Epithelial cell of proximal tubule (primary cell): ENCODE measurements at regions not wholly inside any gene's neighbourhood (a gene's known extent, or its start where the extent isn't known, plus 50 kb on each side); places are given as distances from the start of the nearest gene placed in this dataset.
"Not testable (repeated sequence)": the region's sequence is repeated elsewhere in the genome, so short reads cannot be mapped to it uniquely, and the experiment has no call there.

Experiments used
- DNase-seq: peaks from one replicate; pipeline ENCODE4 v3.0.0-alpha.2; 2011; ENCODE audit warnings: low read depth
- H3K4me3 ChIP-seq: 2 replicates; pipeline ENCODE4 v1.5.1; 2011; ENCODE audit warnings: low read depth, mild to moderate bottlenecking, low read length
- TF ChIP-seq, protein P1 (sequence below): conservative IDR thresholded peaks from 2 replicates; pipeline ENCODE4 v1.5.1; 2012; ENCODE audit warnings: low read depth, mild to moderate bottlenecking, low read length

DNA sequence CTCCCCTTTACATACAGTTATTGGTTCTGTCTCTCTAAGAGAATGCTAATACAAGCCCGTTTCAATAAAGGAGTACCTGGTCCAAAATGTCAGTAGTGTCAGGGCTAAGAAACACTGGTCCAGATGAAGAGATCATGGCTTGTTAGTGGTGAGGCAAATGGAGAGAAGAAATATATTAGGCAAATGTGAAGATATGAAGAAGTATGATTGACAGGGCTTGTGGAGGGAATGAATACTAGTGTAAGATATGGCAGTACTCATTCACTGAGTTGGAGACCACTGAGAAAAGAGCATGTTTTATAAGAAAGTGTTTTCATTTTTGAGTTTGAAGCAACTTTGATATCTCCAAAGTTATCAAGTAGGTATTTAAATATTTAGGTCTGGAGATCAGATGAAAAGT is 290.5 kb upstream of the MEF2C start:
- DNase-seq = no peak
- H3K4me3 ChIP-seq = no peak overlapping the region
- TF ChIP-seq, protein P1, sequence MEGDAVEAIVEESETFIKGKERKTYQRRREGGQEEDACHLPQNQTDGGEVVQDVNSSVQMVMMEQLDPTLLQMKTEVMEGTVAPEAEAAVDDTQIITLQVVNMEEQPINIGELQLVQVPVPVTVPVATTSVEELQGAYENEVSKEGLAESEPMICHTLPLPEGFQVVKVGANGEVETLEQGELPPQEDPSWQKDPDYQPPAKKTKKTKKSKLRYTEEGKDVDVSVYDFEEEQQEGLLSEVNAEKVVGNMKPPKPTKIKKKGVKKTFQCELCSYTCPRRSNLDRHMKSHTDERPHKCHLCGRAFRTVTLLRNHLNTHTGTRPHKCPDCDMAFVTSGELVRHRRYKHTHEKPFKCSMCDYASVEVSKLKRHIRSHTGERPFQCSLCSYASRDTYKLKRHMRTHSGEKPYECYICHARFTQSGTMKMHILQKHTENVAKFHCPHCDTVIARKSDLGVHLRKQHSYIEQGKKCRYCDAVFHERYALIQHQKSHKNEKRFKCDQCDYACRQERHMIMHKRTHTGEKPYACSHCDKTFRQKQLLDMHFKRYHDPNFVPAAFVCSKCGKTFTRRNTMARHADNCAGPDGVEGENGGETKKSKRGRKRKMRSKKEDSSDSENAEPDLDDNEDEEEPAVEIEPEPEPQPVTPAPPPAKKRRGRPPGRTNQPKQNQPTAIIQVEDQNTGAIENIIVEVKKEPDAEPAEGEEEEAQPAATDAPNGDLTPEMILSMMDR = no peak

DNA sequence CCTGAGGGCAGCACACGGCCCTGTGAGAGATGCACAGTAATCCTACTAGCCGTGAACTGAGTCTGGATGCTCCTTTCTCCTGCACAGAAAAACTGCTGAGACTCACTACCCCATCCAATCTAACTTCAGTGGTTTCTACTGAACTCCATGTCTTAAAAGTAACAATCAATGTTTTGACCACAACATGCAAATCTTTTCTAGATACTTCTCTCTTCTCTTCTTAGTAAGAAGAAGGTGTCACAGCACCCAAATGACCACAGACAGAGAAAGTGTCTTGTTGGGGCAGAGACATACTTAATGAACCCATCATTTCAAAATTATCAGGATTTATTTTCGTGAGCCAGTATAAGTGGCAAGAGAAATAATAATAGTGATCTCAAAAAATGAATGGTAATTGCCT is 285.8 kb upstream of the MEF2C start:
- H3K4me3 ChIP-seq = no peak overlapping the region
- TF ChIP-seq, protein P1 = no peak
- no peak for DNase-seq

DNA sequence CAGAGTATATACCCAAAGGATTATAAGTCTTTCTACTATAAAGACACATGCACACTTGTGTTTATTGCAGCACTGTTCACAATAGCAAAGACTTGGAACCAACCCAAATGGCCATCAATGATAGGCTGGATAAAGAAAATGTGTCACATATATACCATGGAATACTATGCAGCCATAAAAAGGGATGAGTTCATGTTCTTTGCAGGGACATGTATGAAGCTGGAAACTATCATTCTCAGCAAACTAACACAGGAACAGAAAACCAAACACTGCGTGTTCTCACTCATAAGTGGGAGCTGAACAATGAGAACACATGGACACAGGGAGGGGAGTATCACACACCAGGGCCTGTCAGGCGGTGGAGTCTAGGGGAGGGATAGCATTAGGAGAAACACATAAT is 281.7 kb upstream of the MEF2C start:
- not testable (repeated sequence) for H3K4me3 ChIP-seq, DNase-seq

DNA sequence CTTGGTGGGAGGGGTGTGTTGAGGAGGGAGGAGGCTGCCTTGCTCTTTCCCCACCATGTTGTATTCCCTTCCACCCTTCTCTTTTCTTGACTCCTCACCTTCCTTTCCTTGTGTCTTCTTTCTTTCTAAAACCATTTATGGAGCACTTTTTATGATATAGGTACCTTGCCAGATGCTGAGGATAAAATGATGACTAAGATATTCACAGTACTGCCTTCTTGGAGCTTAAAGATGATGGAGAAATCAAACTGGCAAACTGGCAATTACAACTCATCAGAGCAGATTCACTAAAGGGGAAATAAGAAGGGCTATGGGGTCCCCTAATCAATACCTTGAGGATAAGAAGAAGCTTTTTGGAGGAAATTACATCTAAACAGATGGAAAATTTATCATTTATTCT is 273.2 kb upstream of the MEF2C start:
- no peak for DNase-seq
- H3K4me3 ChIP-seq = no peak overlapping the region
- TF ChIP-seq, protein P1 = no peak

DNA sequence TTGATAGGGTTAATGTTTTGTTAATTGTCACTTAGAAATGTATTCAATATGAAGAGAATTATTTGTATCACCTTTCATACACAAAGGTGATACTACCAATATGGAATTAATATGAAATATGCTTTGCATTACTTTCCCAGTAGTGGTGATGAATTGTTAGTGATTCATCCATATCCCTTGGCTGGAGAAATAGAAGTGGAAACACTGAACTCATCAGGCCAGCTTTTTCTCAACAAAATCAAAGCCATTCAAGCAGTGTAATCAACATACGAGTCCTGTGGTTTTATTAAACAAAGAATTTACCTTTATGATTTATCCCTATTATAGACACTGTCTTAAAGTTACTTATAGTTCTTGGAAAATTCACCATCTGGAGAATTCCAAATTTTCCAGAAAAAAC is 264.0 kb upstream of the MEF2C start:
- no peak for DNase-seq
- H3K4me3 ChIP-seq = no peak overlapping the region
- TF ChIP-seq, protein P1 = no peak

DNA sequence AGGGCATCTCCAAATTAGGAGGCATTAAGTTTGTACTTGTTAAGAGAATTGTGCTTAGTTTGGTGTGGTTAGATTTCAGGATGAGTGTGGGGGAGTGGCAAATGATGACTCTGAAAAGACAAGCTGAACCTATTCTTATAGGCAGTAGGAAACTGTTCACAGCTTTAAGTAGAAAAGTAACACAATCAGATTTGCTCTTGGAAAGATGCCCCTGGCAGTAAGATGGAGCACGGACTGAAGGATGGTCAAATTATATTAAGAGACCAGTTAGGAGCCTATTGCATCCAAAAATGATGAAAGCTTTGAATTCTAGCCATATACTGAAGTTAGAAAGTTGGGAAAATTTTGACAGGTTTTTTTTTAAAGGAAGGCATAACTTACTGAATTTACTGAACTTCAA is 254.2 kb upstream of the MEF2C start:
- TF ChIP-seq, protein P1 = no peak
- DNase-seq = no peak
- H3K4me3 ChIP-seq = no peak overlapping the region

DNA sequence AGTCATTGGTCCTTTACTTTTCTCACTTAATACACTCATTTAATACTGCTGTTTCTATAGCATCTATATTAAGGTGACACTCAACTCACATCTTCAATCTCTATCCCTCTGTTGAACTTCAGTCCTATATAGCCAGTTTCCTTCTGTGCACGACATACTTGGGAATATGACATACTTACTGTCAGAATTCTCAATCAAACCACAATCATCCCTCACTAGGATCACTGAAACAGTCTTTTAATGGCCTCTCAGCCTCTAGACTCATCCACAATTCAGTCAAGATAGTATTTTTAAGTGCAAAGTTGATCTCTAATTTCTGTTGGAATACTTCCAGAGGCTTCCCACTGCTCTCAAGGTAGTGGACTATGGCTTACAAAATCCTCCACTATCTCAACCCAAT is 251.0 kb upstream of the MEF2C start:
- no peak overlapping the region for H3K4me3 ChIP-seq

DNA sequence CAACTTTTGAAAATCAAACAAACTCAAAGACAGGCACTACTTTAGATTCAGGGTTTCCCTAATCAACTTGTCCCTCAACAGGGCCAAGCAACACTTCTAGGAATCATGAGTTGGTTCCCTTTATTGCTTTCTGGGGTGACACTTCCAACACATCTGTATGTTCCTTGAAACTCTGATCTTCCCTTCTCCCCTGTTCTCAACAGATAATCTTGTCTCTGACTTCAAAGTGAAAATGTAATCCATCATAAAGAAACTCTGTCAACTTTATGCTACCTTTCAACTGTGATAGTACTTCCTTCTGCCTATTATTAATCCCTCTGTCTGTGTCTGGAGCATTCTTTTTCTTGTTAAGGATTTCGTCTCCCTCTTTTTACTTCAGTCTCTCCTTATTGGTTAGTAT is 250.1 kb upstream of the MEF2C start:
- DNase-seq = no peak
- no peak overlapping the region for H3K4me3 ChIP-seq
- TF ChIP-seq, protein P1 = no peak

More for the DNA sequence above, 251.0 kb upstream of the MEF2C start:
- no peak for DNase-seq
- TF ChIP-seq, protein P1 = no peak
